SW480 (cell line): ENCODE measurements at regions not wholly inside any gene's neighbourhood (a gene's known extent, or its start where the extent isn't known, plus 50 kb on each side); places are given as distances from the start of the nearest gene placed in this dataset.
"Not testable (repeated sequence)": the region's sequence is repeated elsewhere in the genome, so short reads cannot be mapped to it uniquely, and the experiment has no call there.

Source experiments
- DNase-seq: peaks from one replicate; pipeline ENCODE4 v3.0.0-alpha.2; 2016; ENCODE audit warnings: low spot score

GRCh38 chr2:200173691-200174090 lies 132.8 kb upstream of the SPATS2L start:
- DNase-seq = no peak

GRCh38 chr2:200174433-200175216 lies 131.9 kb upstream of the SPATS2L start:
- DNase-seq = no peak

- DNase-seq = no peak
Measured at GRCh38 chr2:200177971-200178911, 128.3 kb upstream of the SPATS2L start.

- no peak for DNase-seq
Measured at GRCh38 chr2:200179151-200179550, 127.3 kb upstream of the SPATS2L start.

- DNase-seq = no peak
Measured at GRCh38 chr2:200180943-200181342, 125.5 kb upstream of the SPATS2L start.

- DNase-seq = no peak
Measured at GRCh38 chr2:200181755-200182154, 124.7 kb upstream of the SPATS2L start.

- no peak for DNase-seq
Measured at GRCh38 chr2:200184748-200185627, 121.5 kb upstream of the SPATS2L start.

GRCh38 chr2:200185628-200186000 lies 120.9 kb upstream of the SPATS2L start:
- no peak for DNase-seq

GRCh38 chr2:200186002-200186401 lies 120.5 kb upstream of the SPATS2L start:
- no peak for DNase-seq

- DNase-seq = no peak
Measured at GRCh38 chr2:200188876-200189275, 117.6 kb upstream of the SPATS2L start.

- no peak for DNase-seq
Measured at GRCh38 chr2:200189964-200190363, 116.5 kb upstream of the SPATS2L start.

- DNase-seq = no peak
Measured at GRCh38 chr2:200193331-200193730, 113.2 kb upstream of the SPATS2L start.

- no peak for DNase-seq
Measured at GRCh38 chr2:200193791-200194190, 112.7 kb upstream of the SPATS2L start.

- DNase-seq = no peak
Measured at GRCh38 chr2:200194746-200195145, 111.7 kb upstream of the SPATS2L start.

GRCh38 chr2:200199005-200199404 lies 107.5 kb upstream of the SPATS2L start:
- no peak for DNase-seq

- no peak for DNase-seq
Measured at GRCh38 chr2:200199576-200200263, 106.8 kb upstream of the SPATS2L start.

GRCh38 chr2:200201839-200202238 lies 104.7 kb upstream of the SPATS2L start:
- not testable (repeated sequence) for DNase-seq

GRCh38 chr2:200203381-200203827 lies 103.1 kb upstream of the SPATS2L start:
- DNase-seq = no peak

- no peak for DNase-seq
Measured at GRCh38 chr2:200208041-200208440, 98.5 kb upstream of the SPATS2L start.

- no peak for DNase-seq
Measured at GRCh38 chr2:200209030-200209429, 97.5 kb upstream of the SPATS2L start.

GRCh38 chr2:200211643-200212042 lies 94.8 kb upstream of the SPATS2L start:
- no peak for DNase-seq
